ENCODE measurements at regions not wholly inside any gene's neighbourhood (a gene's known extent, or its start where the extent isn't known, plus 50 kb on each side); places are given as distances from the start of the nearest gene placed in this dataset.
"Not testable (repeated sequence)": the region's sequence is repeated elsewhere in the genome, so short reads cannot be mapped to it uniquely, and the experiment has no call there.

DNA sequence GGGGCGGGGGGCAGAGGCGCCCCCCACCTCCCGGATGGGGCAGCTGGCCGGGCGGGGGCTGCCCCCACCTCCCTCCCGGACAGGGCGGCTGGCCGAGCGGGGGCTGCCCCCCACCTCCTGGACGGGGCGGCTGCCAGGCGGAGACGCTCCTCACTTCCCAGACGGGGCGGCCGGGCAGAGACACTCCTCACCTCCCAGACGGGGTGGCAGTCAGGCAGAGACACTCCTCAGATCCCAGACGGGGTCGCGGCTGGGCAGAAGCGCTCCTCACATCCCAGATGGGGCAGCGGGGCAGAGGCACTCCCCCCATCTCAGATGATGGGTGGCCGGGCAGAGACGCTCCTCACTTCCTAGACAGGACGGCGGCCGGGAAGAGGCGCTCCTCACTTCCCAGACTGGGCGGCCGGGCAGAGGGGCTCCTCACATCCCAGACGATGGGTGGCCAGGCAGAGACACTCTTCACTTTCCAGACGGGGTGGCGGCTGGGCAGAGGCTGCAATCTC is 240.1 kb downstream of the NPIPA7 start:
- H3K4me1 ChIP-seq (ENCODE audit: control insufficient read depth, insufficient read depth, low read length); ATAC-seq: not testable (repeated sequence)

DNA sequence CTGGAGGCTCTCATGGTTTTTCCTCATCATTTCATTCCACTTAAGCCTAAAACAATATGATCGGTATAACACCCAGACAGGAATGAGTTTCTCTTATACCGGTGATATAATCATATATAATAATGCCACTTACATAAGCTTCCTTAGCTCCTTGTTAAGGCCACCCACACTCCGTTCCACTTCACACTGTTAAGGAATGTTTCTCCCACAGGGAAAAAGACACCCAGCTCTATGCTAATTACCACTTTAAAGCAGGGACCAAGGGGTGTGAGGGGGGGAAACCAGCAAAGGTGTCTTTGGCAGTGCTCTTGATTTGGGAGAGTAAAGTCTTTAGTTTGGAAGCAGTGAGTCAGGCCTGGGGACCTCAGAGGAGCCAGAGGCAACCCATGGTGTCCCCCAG is 245.4 kb downstream of the NPIPA7 start:
- H3K9me3 ChIP-seq (ENCODE audit: control insufficient read depth, low read length); DNase-seq; H3K27ac ChIP-seq (ENCODE audit: low read length); intact Hi-C loops (cut with DNase I); ATAC-seq; H3K27me3 ChIP-seq (ENCODE audit: control insufficient read depth, insufficient read depth); H3K4me3 ChIP-seq (ENCODE audit: low read length); H3K4me1 ChIP-seq (ENCODE audit: control insufficient read depth, insufficient read depth, low read length): not testable (repeated sequence)
- 52% methylated on average over 1 of the region's 3 CpGs for WGBS

More for the DNA sequence above, 240.1 kb downstream of the NPIPA7 start:
- H3K4me3 ChIP-seq (ENCODE audit: low read length); intact Hi-C loops (cut with DNase I); H3K27ac ChIP-seq (ENCODE audit: low read length); H3K9me3 ChIP-seq (ENCODE audit: control insufficient read depth, low read length); H3K27me3 ChIP-seq (ENCODE audit: control insufficient read depth, insufficient read depth): not testable (repeated sequence)
- 96% methylated on average over 33 of the region's 33 CpGs for WGBS
- peak in 1 of 3 donors; percentile 37 for DNase-seq

DNA sequence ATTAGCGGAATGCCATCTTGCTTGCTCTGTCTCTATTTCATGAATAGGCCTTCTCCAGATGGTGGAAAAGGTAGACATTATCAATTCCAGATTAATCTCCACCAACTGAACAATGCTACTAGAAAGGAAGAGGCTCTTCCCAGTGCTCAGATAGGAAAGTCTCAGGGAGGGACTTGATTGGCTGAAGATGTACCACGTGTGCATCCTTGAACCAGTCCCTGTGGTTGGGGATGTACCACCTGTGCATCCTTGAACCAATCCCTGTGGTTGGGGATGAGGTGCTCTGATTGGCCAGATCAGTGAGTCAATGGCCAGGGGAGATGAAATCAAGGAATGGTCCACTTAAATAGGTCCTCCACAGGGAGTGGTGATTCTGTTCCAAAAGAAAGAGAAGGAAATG is 246.2 kb downstream of the NPIPA7 start:
- H3K27ac ChIP-seq (ENCODE audit: low read length); H3K4me1 ChIP-seq (ENCODE audit: control insufficient read depth, insufficient read depth, low read length); intact Hi-C loops (cut with DNase I); ATAC-seq; H3K9me3 ChIP-seq (ENCODE audit: control insufficient read depth, low read length); DNase-seq; H3K27me3 ChIP-seq (ENCODE audit: control insufficient read depth, insufficient read depth); H3K4me3 ChIP-seq (ENCODE audit: low read length): not testable (repeated sequence)
- WGBS: 76% methylated on average over 1 of the region's 2 CpGs

DNA sequence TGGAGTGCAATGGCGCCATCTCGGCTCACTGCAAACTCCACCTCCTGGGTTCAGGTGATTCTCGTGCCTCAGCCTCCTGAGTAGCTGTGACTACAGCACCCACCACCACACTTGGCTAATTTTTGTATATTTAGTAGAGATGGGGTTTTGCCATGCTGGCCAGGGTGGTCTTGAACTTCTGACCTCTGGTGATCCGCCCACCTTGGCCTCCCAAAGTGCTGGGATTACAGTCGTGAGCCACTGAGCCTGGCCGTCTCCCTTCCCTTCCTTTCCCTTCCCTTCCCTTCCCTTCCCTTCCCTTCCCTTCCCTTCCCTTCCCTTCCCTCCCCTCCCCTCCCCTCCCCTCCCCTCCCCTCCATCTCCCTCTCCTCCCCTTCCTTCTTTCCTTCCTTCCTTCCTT is 248.9 kb downstream of the NPIPA7 start:
- ATAC-seq; H3K9me3 ChIP-seq (ENCODE audit: control insufficient read depth, low read length); DNase-seq; intact Hi-C loops (cut with DNase I); H3K4me1 ChIP-seq (ENCODE audit: control insufficient read depth, insufficient read depth, low read length); H3K27ac ChIP-seq (ENCODE audit: low read length); H3K27me3 ChIP-seq (ENCODE audit: control insufficient read depth, insufficient read depth); H3K4me3 ChIP-seq (ENCODE audit: low read length): not testable (repeated sequence)
- WGBS: 77% methylated on average over 6 of the region's 6 CpGs

DNA sequence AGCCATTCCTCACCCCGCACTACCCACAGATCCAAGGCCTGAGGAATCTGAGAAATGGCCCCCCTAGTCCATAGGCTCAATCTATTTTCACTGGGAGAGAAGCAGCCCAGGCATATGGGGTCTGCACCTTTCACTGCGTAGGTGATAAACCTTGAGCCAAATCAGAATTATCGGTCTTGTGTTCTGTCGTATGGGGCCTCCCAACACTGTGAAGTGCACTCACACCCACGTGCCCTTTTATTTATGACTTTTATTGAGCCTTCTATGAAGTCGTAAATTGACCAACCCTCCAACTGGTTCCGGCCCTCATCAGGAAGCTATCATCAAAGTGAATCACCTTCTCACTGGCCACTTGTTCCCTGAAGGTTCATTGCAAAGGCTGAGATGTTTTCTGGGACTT is 259.3 kb downstream of the NPIPA7 start:
- ATAC-seq; DNase-seq; H3K9me3 ChIP-seq (ENCODE audit: control insufficient read depth, low read length); H3K4me1 ChIP-seq (ENCODE audit: control insufficient read depth, insufficient read depth, low read length); H3K4me3 ChIP-seq (ENCODE audit: low read length); intact Hi-C loops (cut with DNase I); H3K27me3 ChIP-seq (ENCODE audit: control insufficient read depth, insufficient read depth); H3K27ac ChIP-seq (ENCODE audit: low read length): not testable (repeated sequence)
- 76% methylated on average over 6 of the region's 7 CpGs for WGBS

DNA sequence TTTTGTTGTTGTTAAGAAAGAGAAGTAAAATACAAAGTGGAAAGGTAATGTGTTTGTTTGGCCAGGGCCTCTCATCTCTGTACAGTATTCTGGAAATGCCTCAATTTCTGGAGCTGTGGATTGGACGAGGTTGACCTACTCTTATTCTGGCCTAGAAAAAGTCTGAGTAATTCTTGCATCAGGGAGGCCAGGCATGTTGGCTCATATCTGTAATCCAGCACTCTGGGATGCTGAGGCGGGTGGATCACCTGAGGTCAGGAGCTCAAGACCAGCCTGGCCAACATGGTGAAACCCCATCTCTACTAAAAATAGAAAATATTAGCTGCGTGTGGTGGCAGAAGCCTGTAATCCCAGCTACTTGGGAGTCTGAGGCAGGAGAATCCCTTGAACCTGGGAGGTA is 259.8 kb downstream of the NPIPA7 start:
- H3K4me3 ChIP-seq (ENCODE audit: low read length); DNase-seq; H3K27me3 ChIP-seq (ENCODE audit: control insufficient read depth, insufficient read depth); H3K9me3 ChIP-seq (ENCODE audit: control insufficient read depth, low read length); ATAC-seq; H3K27ac ChIP-seq (ENCODE audit: low read length); intact Hi-C loops (cut with DNase I); H3K4me1 ChIP-seq (ENCODE audit: control insufficient read depth, insufficient read depth, low read length): not testable (repeated sequence)
- WGBS: 70% methylated on average over 3 of the region's 3 CpGs

DNA sequence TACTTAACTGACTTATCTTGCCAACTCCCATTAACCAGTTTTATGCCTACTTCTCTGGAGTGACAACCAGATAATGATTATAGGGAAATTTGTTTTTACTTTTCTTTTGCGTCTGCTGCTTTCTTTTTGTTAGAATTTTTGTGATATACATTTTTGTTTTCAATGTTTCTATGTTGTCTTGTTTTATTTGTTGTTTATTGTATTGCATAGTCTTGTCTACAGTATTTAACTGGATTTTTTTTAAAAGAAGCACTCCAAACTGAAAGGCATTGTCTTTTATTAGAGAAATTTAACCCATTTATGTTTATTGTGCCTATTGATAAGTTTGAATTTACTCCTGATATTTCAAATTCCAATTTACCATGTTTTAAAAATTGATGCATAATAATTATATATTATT is 264.9 kb downstream of the NPIPA7 start:
- intact Hi-C loops (cut with DNase I); H3K27me3 ChIP-seq (ENCODE audit: control insufficient read depth, insufficient read depth); H3K27ac ChIP-seq (ENCODE audit: low read length): not testable (repeated sequence)

DNA sequence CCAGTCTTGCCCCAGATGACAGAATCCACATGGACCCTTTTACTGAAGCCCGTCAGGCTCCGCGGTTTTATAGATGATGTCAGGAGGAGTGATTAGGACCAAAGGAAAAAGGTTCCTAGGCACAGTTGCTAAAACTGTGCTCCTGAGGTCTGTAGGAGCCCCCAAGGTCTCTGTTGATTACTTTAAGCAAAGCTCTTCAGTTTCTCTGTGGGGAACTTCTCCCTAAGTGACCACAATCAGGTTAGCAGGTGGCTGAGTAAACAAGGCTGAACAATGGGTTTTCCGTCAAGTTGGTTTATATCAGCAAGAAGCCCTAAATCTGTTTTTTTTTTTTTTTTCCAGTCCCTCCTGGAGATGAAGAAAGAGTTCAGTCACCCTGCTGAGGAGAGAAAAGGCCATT is 269.1 kb downstream of the NPIPA7 start:
- H3K9me3 ChIP-seq (ENCODE audit: control insufficient read depth, low read length); DNase-seq; H3K4me3 ChIP-seq (ENCODE audit: low read length); H3K27ac ChIP-seq (ENCODE audit: low read length); H3K4me1 ChIP-seq (ENCODE audit: control insufficient read depth, insufficient read depth, low read length); H3K27me3 ChIP-seq (ENCODE audit: control insufficient read depth, insufficient read depth); intact Hi-C loops (cut with DNase I); ATAC-seq: not testable (repeated sequence)
- 44% methylated on average over 1 of the region's 4 CpGs for WGBS

More for the DNA sequence above, 264.9 kb downstream of the NPIPA7 start:
- DNase-seq; H3K4me1 ChIP-seq (ENCODE audit: control insufficient read depth, insufficient read depth, low read length); H3K4me3 ChIP-seq (ENCODE audit: low read length); ATAC-seq; H3K9me3 ChIP-seq (ENCODE audit: control insufficient read depth, low read length): not testable (repeated sequence)
- 49% methylated on average over 1 of the region's 1 CpG for WGBS

DNA sequence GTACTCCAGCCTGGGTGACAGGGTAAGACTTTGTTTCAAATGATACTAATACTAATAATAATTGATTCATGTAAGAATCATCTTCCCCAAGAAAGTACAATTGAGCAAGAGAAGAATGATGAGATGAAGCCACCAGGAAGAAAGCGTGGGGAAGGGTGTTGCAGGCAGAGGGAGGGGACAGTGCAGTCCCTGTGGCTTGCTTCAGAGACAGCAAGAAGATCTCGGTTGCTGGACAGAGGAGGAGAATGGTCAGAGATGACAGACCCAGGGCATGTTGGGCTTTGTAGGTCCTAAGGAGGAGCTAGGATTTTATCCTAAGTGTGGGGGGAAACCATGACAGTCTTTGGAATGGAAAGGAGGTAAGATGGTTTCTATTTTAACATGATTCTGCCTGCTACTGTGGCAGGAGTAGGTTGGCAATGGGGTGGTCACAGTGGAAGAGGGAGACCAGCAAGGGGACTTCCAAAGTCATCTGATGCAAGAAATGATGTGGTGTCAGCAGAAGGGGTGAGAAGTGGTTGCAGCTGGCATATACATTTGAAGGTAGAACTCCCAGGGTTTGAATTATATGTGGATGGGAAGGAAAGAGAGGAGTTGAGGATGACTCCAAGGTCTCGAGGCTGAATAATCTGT is 293.4 kb downstream of the NPIPA7 start:
- DNase-seq; ATAC-seq; H3K4me3 ChIP-seq (ENCODE audit: low read length); H3K27ac ChIP-seq (ENCODE audit: low read length); H3K27me3 ChIP-seq (ENCODE audit: control insufficient read depth, insufficient read depth); H3K9me3 ChIP-seq (ENCODE audit: control insufficient read depth, low read length); H3K4me1 ChIP-seq (ENCODE audit: control insufficient read depth, insufficient read depth, low read length); intact Hi-C loops (cut with DNase I): not testable (repeated sequence)
- no CpG with 5 or more reads among the region's 3 CpGs for WGBS

DNA sequence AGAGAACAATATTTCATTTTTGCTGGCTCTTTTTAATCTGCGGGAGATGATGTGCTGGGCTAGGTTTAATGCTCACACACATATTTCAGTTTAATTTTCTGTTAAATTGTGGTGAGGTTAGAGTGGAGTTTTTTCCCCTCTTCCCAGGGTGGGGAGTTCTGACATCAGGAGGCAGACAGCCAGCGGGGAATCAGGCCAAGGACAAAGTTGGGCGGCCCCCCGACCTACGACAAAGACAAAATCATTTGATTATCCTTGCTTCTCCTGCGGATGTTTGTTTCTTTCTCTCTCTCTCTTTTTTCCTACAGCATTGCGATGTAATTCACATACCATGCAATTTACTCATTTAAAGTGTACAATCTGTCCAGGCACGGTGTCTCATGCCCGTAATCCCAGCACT is 295.9 kb downstream of the NPIPA7 start:
- ATAC-seq; DNase-seq; H3K4me3 ChIP-seq (ENCODE audit: low read length); H3K27ac ChIP-seq (ENCODE audit: low read length); H3K4me1 ChIP-seq (ENCODE audit: control insufficient read depth, insufficient read depth, low read length); intact Hi-C loops (cut with DNase I); H3K27me3 ChIP-seq (ENCODE audit: control insufficient read depth, insufficient read depth); H3K9me3 ChIP-seq (ENCODE audit: control insufficient read depth, low read length): not testable (repeated sequence)
- WGBS: 57% methylated on average over 4 of the region's 9 CpGs

DNA sequence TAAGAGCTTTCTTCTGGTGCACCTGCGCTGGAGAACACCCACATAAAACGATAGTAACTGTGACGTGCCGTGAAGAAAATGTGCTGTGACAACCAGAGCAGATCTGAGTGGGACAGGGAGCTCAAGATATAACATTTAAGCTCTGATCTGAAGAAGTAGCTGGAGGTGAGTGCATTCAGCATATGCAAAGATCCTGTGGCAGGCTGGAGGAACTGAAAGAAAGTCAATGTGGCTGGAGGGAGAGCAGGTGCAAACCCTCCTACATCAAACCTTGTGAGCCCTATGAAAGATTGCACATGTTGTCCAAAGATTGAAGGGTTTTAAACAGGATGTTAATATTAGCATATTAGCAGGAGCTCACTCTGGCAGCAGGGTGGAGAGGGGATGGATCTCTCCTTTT is 342.9 kb downstream of the NPIPA7 start:
- ATAC-seq; intact Hi-C loops (cut with DNase I); H3K4me1 ChIP-seq (ENCODE audit: control insufficient read depth, insufficient read depth, low read length); H3K27ac ChIP-seq (ENCODE audit: low read length); H3K4me3 ChIP-seq (ENCODE audit: low read length); H3K9me3 ChIP-seq (ENCODE audit: control insufficient read depth, low read length); H3K27me3 ChIP-seq (ENCODE audit: control insufficient read depth, insufficient read depth); DNase-seq: not testable (repeated sequence)
- WGBS: no CpG with 5 or more reads among the region's 4 CpGs

DNA sequence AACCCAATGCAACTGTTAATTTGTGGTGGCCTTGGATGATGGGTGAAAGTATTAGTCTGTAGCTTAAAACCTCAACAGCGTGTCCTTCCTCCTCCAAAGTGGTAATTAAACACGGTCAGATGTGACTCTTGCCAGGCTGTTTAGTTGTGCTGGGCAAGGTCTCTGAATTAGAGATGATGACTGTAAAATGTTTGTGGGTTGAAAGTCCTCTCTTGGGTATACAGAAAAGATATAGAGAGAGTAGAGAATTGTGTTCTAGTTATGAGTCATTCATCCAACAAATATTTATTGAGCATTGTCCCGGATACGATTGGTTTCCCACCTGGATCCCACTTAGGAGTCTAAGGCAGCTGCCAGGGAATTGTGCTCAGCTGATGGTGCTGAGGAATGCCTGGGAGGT is 343.7 kb downstream of the NPIPA7 start:
- intact Hi-C loops (cut with DNase I); H3K27ac ChIP-seq (ENCODE audit: low read length); ATAC-seq; DNase-seq; H3K9me3 ChIP-seq (ENCODE audit: control insufficient read depth, low read length); H3K4me3 ChIP-seq (ENCODE audit: low read length); H3K27me3 ChIP-seq (ENCODE audit: control insufficient read depth, insufficient read depth); H3K4me1 ChIP-seq (ENCODE audit: control insufficient read depth, insufficient read depth, low read length): not testable (repeated sequence)
- 92% methylated on average over 2 of the region's 4 CpGs for WGBS
